ENCODE measurements at regions not wholly inside any gene's neighbourhood (a gene's known extent, or its start where the extent isn't known, plus 50 kb on each side); places are given as distances from the start of the nearest gene placed in this dataset.
"Not testable (repeated sequence)": the region's sequence is repeated elsewhere in the genome, so short reads cannot be mapped to it uniquely, and the experiment has no call there.

- no peak for ATAC-seq (replicated peaks in 1 of 2)
- Mint-ChIP-seq H3K36me3 (ENCODE audit: insufficient read depth in 2 of 2) (no peaks in the 10 kb centered on the region), H3K27ac (no peak overlapping the region), H3K4me1 (ENCODE audit: low read depth) (no peaks in the 10 kb centered on the region), H3K4me3 (no peak overlapping the region), H3K27me3 (ENCODE audit: low read depth) (no peaks in the 10 kb centered on the region), H3K9me3 (peaks cover 6 to 7% of the 10 kb centered on the region in 2 donors)
- DNase-seq: no peak
Measured at GRCh38 chr10:37534166-37534565, 323.2 kb downstream of the ZNF248 start.

GRCh38 chr10:37525410-37525809 is 332.0 kb downstream of the ZNF248 start:
- not testable (repeated sequence) for H3K27me3 Mint-ChIP-seq (ENCODE audit: low read depth); H3K4me3 Mint-ChIP-seq; H3K27ac Mint-ChIP-seq; H3K9me3 Mint-ChIP-seq; H3K36me3 Mint-ChIP-seq (ENCODE audit: insufficient read depth in 2 of 2); ATAC-seq (replicated peaks in 1 of 2); H3K4me1 Mint-ChIP-seq (ENCODE audit: low read depth)
- peak in 1 of 2 donors; percentile 1 for DNase-seq

- H3K27ac Mint-ChIP-seq: no peak overlapping the region
- peaks cover 2 to 6% of the 10 kb centered on the region in 2 donors for H3K9me3 Mint-ChIP-seq
- no peaks in the 10 kb centered on the region for H3K4me1 Mint-ChIP-seq (ENCODE audit: low read depth)
- no peaks in the 10 kb centered on the region for H3K27me3 Mint-ChIP-seq (ENCODE audit: low read depth)
- no peak overlapping the region for H3K4me3 Mint-ChIP-seq
- DNase-seq: no peak
- H3K36me3 Mint-ChIP-seq (ENCODE audit: insufficient read depth in 2 of 2): peaks cover 0 to 2% of the 10 kb centered on the region in 2 donors
- no peak for ATAC-seq (replicated peaks in 1 of 2)
Measured at GRCh38 chr10:37520488-37520887, 336.9 kb downstream of the ZNF248 start.

GRCh38 chr10:37510520-37510919 is 346.9 kb downstream of the ZNF248 start:
- not testable (repeated sequence) for H3K4me3 Mint-ChIP-seq; H3K27ac Mint-ChIP-seq; H3K36me3 Mint-ChIP-seq (ENCODE audit: insufficient read depth in 2 of 2); ATAC-seq (replicated peaks in 1 of 2); H3K4me1 Mint-ChIP-seq (ENCODE audit: low read depth); H3K27me3 Mint-ChIP-seq (ENCODE audit: low read depth); DNase-seq
- H3K9me3 Mint-ChIP-seq: peaks cover 11 to 17% of the 10 kb centered on the region in 2 donors

- Mint-ChIP-seq H3K9me3 (peaks cover 2 to 12% of the 10 kb centered on the region in 2 donors), H3K27me3 (ENCODE audit: low read depth) (no peaks in the 10 kb centered on the region), H3K27ac (no peak overlapping the region), H3K4me1 (ENCODE audit: low read depth) (no peaks in the 10 kb centered on the region), H3K36me3 (ENCODE audit: insufficient read depth in 2 of 2) (no peaks in the 10 kb centered on the region), H3K4me3 (no peak overlapping the region)
- no peak for DNase-seq
- ATAC-seq (replicated peaks in 1 of 2): no peak
Measured at GRCh38 chr10:37496061-37496460, 361.3 kb downstream of the ZNF248 start.

GRCh38 chr10:37495415-37495814 is 362.0 kb downstream of the ZNF248 start:
- Mint-ChIP-seq H3K9me3 (peaks cover 2 to 12% of the 10 kb centered on the region in 2 donors), H3K4me1 (ENCODE audit: low read depth) (no peaks in the 10 kb centered on the region), H3K36me3 (ENCODE audit: insufficient read depth in 2 of 2) (no peaks in the 10 kb centered on the region), H3K27ac (no peak overlapping the region), H3K27me3 (ENCODE audit: low read depth) (no peaks in the 10 kb centered on the region), H3K4me3 (no peak overlapping the region)
- DNase-seq: no peak
- ATAC-seq (replicated peaks in 1 of 2): no peak

- H3K4me3 Mint-ChIP-seq; H3K36me3 Mint-ChIP-seq (ENCODE audit: insufficient read depth in 2 of 2); H3K4me1 Mint-ChIP-seq (ENCODE audit: low read depth); DNase-seq; ATAC-seq (replicated peaks in 1 of 2); H3K27me3 Mint-ChIP-seq (ENCODE audit: low read depth); H3K27ac Mint-ChIP-seq: not testable (repeated sequence)
- peaks cover 2 to 15% of the 10 kb centered on the region in 2 donors for H3K9me3 Mint-ChIP-seq
Measured at GRCh38 chr10:37493185-37493796, 364.1 kb downstream of the ZNF248 start.

GRCh38 chr10:37490266-37490665 is 364.9 kb downstream of the ANKRD30A start:
- no peaks in the 10 kb centered on the region for H3K27me3 Mint-ChIP-seq (ENCODE audit: low read depth)
- ATAC-seq (replicated peaks in 1 of 2): no peak
- no peak overlapping the region for H3K4me3 Mint-ChIP-seq

GRCh38 chr10:37489658-37490003 is 364.2 kb downstream of the ANKRD30A start:
- Mint-ChIP-seq H3K27me3 (ENCODE audit: low read depth) (no peaks in the 10 kb centered on the region), H3K9me3 (peaks cover 2 to 5% of the 10 kb centered on the region in 2 donors), H3K27ac (no peak overlapping the region), H3K36me3 (ENCODE audit: insufficient read depth in 2 of 2) (no peaks in the 10 kb centered on the region), H3K4me1 (ENCODE audit: low read depth) (no peaks in the 10 kb centered on the region), H3K4me3 (no peak overlapping the region)
- no peak for ATAC-seq (replicated peaks in 1 of 2)
- DNase-seq: no peak

More at GRCh38 chr10:37490266-37490665, 364.9 kb downstream of the ANKRD30A start:
- Mint-ChIP-seq H3K27ac (no peak overlapping the region), H3K9me3 (peaks cover 2 to 5% of the 10 kb centered on the region in 2 donors), H3K36me3 (ENCODE audit: insufficient read depth in 2 of 2) (no peaks in the 10 kb centered on the region), H3K4me1 (ENCODE audit: low read depth) (no peaks in the 10 kb centered on the region)
- no peak for DNase-seq

- Mint-ChIP-seq H3K4me1 (ENCODE audit: low read depth) (no peaks in the 10 kb centered on the region), H3K9me3 (peaks cover 2 to 5% of the 10 kb centered on the region in 2 donors), H3K27ac (no peak overlapping the region)
Measured at GRCh38 chr10:37488792-37489657, 363.6 kb downstream of the ANKRD30A start.

GRCh38 chr10:37480596-37480995 is 355.2 kb downstream of the ANKRD30A start:
- not testable (repeated sequence) for H3K4me3 Mint-ChIP-seq; ATAC-seq (replicated peaks in 1 of 2); DNase-seq; H3K4me1 Mint-ChIP-seq (ENCODE audit: low read depth); H3K36me3 Mint-ChIP-seq (ENCODE audit: insufficient read depth in 2 of 2); H3K9me3 Mint-ChIP-seq; H3K27me3 Mint-ChIP-seq (ENCODE audit: low read depth); H3K27ac Mint-ChIP-seq

More at GRCh38 chr10:37488792-37489657, 363.6 kb downstream of the ANKRD30A start:
- no peak overlapping the region for H3K4me3 Mint-ChIP-seq
- no peaks in the 10 kb centered on the region for H3K27me3 Mint-ChIP-seq (ENCODE audit: low read depth)
- DNase-seq: no peak
- H3K36me3 Mint-ChIP-seq (ENCODE audit: insufficient read depth in 2 of 2): no peaks in the 10 kb centered on the region
- no peak for ATAC-seq (replicated peaks in 1 of 2)

GRCh38 chr10:37479469-37479868 is 354.1 kb downstream of the ANKRD30A start:
- no peaks in the 10 kb centered on the region for H3K36me3 Mint-ChIP-seq (ENCODE audit: insufficient read depth in 2 of 2)
- H3K27me3 Mint-ChIP-seq (ENCODE audit: low read depth): no peaks in the 10 kb centered on the region
- H3K4me3 Mint-ChIP-seq: no peak overlapping the region
- ATAC-seq (replicated peaks in 1 of 2): no peak
- H3K4me1 Mint-ChIP-seq (ENCODE audit: low read depth): no peaks in the 10 kb centered on the region
- no peak for DNase-seq
- no peak overlapping the region for H3K27ac Mint-ChIP-seq
- H3K9me3 Mint-ChIP-seq: peaks cover 0 to 2% of the 10 kb centered on the region in 2 donors

GRCh38 chr10:37478381-37478780 is 353.0 kb downstream of the ANKRD30A start:
- Mint-ChIP-seq H3K27me3 (ENCODE audit: low read depth) (no peaks in the 10 kb centered on the region), H3K36me3 (ENCODE audit: insufficient read depth in 2 of 2) (peaks cover 0 to 2% of the 10 kb centered on the region in 2 donors), H3K4me3 (no peak overlapping the region), H3K27ac (no peak overlapping the region), H3K4me1 (ENCODE audit: low read depth) (no peaks in the 10 kb centered on the region), H3K9me3 (peaks cover 0 to 2% of the 10 kb centered on the region in 2 donors)
- no peak for ATAC-seq (replicated peaks in 1 of 2)
- DNase-seq: no peak
